ENCODE measurements at regions not wholly inside any gene's neighbourhood (a gene's known extent, or its start where the extent isn't known, plus 50 kb on each side); places are given as distances from the start of the nearest gene placed in this dataset.
A peak's percentile ranks its signal among the peaks of the same experiment; 100 is the strongest.

DNA sequence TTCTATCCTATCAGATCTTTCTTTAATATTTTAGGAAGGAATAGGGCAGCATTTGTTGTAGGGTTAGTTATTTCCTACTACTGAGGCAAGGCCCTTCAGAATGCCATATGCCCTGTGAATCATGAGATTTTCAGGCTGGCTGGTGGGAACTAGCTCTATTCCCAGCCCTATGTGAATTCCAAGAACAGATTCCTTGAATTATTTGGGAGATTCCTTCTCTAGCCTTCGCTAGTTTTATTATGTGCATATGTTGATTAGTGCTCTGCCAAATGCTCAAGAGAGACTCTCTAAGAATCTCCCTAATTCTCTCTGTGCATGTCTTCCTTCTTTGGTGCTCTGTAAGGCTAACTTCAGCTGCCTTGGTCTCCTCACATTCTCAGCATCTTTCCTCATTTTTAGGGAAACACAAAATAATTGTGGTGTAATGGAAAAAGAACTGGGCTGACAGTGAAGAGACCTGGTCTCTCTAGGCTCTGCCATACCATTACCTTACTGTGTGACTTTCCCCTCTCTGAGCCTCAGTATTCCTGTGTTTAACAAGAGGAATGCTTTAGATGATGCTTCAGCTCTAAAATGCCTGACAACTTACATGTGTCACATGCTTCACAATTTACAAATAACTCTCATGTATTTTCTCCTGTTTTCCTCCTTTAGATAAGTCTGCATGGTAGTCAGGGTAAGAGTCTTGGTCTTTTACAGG lies 79.7 kb downstream of the VMA21 start:
- no peak for DNase-seq

DNA sequence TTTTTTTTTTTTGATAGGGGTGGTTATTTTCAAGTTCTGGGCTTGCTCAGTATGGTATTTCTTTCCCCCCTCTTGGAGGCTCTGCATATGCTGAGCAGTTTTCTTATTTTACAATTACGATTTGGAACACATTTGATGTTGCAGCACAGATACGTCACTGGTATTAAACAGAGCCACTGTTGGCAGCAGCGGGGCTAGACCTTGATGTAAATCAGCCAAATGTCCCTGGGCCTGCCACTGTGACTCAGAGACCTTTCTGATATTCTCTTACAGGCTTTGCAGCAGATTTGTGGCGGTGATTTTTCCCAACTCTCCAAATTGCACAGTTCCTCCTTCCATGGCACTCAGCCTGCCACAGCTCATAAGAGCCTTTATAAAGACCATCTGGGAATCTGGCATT lies 81.1 kb downstream of the VMA21 start:
- DNase-seq = no peak

DNA sequence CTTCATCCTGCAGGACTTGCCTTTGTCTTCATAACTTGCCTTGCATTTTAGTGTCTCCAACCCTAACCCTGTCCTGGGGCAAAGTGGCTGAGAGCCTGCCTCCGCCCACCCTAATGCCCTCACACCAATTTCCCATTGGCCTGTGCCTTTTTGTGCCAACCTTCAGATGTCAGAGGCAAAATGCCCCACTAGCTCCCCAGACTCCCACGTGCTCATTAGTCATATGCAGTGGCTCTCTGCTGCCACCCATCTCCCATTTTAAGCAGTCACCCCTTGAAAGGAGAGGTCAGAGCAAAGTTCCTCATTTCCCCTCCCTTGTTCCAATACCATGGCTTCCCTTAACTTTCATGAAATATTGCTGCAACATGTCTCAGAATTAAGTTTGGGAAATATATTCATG lies 74.8 kb upstream of the PASD1 start:
- DNase-seq = peak; percentile 30

- DNase-seq = no peak
These were observed 57.7 kb upstream of the PASD1 start for GRCh38 chrX:151505796-151506195.

GRCh38 chrX:151510203-151510602 lies 53.3 kb upstream of the PASD1 start:
- DNase-seq = no peak

DNA sequence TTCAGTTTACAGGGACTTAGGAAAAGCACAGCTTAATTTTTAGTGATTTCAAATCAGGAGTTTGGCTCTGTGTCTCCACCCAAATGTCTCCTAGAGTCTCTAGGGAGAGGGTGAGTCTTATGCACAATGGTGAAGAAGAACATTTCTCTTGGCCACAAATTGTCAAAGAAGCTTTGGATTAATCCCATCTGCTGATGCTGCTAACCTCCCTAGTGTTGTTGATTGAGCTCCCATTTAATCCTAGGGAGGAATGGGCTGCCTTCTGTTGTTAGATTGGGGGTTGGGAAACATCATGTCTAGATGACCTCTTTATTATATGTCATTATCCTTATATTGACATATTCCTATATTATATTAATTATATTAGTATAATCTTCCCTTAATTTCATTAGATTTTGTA lies 50.0 kb upstream of the PASD1 start:
- no peak for DNase-seq
